GM18861 (cell line): ENCODE measurements at regions not wholly inside any gene's neighbourhood (a gene's known extent, or its start where the extent isn't known, plus 50 kb on each side); places are given as distances from the start of the nearest gene placed in this dataset.

Source experiments
- ATAC-seq: cut with Tn5 transposase; IDR thresholded peaks from one replicate; pipeline ENCODE4 v1.9.1; 2021; ENCODE audit not compliant: unreplicated experiment

GRCh38 chr11:115921986-115922385, 417.8 kb upstream of the CADM1 start:
- ATAC-seq, result no peak

GRCh38 chr11:115921540-115921939, 417.3 kb upstream of the CADM1 start:
- no peak for ATAC-seq

GRCh38 chr11:115920841-115921480, 416.7 kb upstream of the CADM1 start:
- ATAC-seq, result no peak

GRCh38 chr11:115920092-115920461, 415.9 kb upstream of the CADM1 start:
- ATAC-seq, result no peak

GRCh38 chr11:115919341-115920091, 415.3 kb upstream of the CADM1 start:
- peak; percentile 41 for ATAC-seq

- ATAC-seq, result no peak
Observed at GRCh38 chr11:115918576-115918975, 414.4 kb upstream of the CADM1 start.

GRCh38 chr11:115916608-115917007, 412.4 kb upstream of the CADM1 start:
- no peak for ATAC-seq

- ATAC-seq, result no peak
Observed at GRCh38 chr11:115912484-115912945, 408.3 kb upstream of the CADM1 start.

- ATAC-seq, result no peak
Observed at GRCh38 chr11:115911613-115912346, 407.6 kb upstream of the CADM1 start.

- ATAC-seq, result no peak
Observed at GRCh38 chr11:115910379-115910778, 406.2 kb upstream of the CADM1 start.

GRCh38 chr11:115906171-115906570, 402.0 kb upstream of the CADM1 start:
- ATAC-seq, result no peak

- no peak for ATAC-seq
Observed at GRCh38 chr11:115905341-115906000, 401.3 kb upstream of the CADM1 start.

- no peak for ATAC-seq
Observed at GRCh38 chr11:115903179-115903578, 399.0 kb upstream of the CADM1 start.

GRCh38 chr11:115901069-115901468, 396.9 kb upstream of the CADM1 start:
- ATAC-seq, result no peak

- no peak for ATAC-seq
Observed at GRCh38 chr11:115900111-115900510, 395.9 kb upstream of the CADM1 start.

GRCh38 chr11:115897707-115898106, 393.5 kb upstream of the CADM1 start:
- no peak for ATAC-seq

- no peak for ATAC-seq
Observed at GRCh38 chr11:115896084-115896483, 391.9 kb upstream of the CADM1 start.

GRCh38 chr11:115895594-115895993, 391.4 kb upstream of the CADM1 start:
- no peak for ATAC-seq

GRCh38 chr11:115894176-115894575, 390.0 kb upstream of the CADM1 start:
- ATAC-seq, result no peak

GRCh38 chr11:115893461-115894099, 389.4 kb upstream of the CADM1 start:
- no peak for ATAC-seq

GRCh38 chr11:115892016-115892415, 387.8 kb upstream of the CADM1 start:
- no peak for ATAC-seq
